B cell (primary cell): ENCODE measurements at regions not wholly inside any gene's neighbourhood (a gene's known extent, or its start where the extent isn't known, plus 50 kb on each side); places are given as distances from the start of the nearest gene placed in this dataset.

Experiments
- EZH2 ChIP-seq: IDR thresholded peaks from 2 replicates; pipeline ENCODE4 v1.6.1; 2012; ENCODE audit warnings: borderline replicate concordance, low read depth, mild to moderate bottlenecking, moderate library complexity, low read length; ENCODE audit not compliant: insufficient read depth, poor library complexity, severe bottlenecking
- TF ChIP-seq, protein P1 (sequence below): fragments of 200-600 bp; IDR thresholded peaks from one replicate; pipeline ENCODE4 v1.8.0; 2022; ENCODE audit warnings: antibody characterized with exemption, mild to moderate bottlenecking

DNA sequence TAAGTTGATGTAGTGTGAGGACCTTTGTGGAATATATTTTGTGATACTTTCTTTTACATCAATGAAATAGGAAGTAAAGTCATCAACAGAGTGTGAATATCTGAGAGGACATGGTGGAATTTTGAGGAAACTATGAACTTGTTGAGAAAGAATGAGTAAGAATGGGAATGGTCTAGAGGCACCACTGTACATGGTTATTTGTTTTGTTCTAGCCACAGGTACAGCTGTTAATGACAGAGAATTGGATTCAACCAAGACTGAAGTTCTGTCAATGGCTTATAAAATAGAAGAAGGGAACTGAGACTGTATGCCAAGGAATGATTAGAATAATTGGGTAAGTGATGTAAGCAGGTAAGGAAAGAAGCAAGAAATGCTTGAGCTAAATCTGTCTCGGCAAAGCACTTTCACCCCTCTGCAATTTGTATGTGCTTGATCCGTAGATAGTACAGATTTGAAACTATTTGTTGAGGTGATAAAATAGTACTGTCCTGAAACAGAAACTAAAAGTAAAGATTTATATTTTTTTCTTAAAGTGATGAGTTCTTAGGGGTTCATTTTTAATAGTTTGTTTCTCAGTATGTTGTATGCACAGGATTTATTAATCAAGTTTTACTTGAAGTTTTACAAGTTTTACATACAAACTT lies 468.8 kb upstream of the SMC2 start:
- TF ChIP-seq EZH2: no peak
- TF ChIP-seq, protein P1, sequence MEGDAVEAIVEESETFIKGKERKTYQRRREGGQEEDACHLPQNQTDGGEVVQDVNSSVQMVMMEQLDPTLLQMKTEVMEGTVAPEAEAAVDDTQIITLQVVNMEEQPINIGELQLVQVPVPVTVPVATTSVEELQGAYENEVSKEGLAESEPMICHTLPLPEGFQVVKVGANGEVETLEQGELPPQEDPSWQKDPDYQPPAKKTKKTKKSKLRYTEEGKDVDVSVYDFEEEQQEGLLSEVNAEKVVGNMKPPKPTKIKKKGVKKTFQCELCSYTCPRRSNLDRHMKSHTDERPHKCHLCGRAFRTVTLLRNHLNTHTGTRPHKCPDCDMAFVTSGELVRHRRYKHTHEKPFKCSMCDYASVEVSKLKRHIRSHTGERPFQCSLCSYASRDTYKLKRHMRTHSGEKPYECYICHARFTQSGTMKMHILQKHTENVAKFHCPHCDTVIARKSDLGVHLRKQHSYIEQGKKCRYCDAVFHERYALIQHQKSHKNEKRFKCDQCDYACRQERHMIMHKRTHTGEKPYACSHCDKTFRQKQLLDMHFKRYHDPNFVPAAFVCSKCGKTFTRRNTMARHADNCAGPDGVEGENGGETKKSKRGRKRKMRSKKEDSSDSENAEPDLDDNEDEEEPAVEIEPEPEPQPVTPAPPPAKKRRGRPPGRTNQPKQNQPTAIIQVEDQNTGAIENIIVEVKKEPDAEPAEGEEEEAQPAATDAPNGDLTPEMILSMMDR: no peak
